GM11168 (cell line): ENCODE measurements at regions not wholly inside any gene's neighbourhood (a gene's known extent, or its start where the extent isn't known, plus 50 kb on each side); places are given as distances from the start of the nearest gene placed in this dataset.

ENCODE experiments used
- in situ Hi-C: fragments of 300-500 bp; cut with MboI; formaldehyde crosslinking; loops from one replicate; pipeline ENCODE4 v1.12.0; 2022; ENCODE audit warnings: low sequenced_read_pairs; ENCODE audit not compliant: unreplicated experiment

GRCh38 chr3:30289766-30290165 lies 316.6 kb upstream of the TGFBR2 start:
- in situ Hi-C loops, result no loop called here

GRCh38 chr3:30290479-30290878 lies 315.9 kb upstream of the TGFBR2 start:
- in situ Hi-C loops, result no loop called here

- in situ Hi-C loops, result no loop called here
Observed at GRCh38 chr3:30292192-30292893, 314.1 kb upstream of the TGFBR2 start.

DNA sequence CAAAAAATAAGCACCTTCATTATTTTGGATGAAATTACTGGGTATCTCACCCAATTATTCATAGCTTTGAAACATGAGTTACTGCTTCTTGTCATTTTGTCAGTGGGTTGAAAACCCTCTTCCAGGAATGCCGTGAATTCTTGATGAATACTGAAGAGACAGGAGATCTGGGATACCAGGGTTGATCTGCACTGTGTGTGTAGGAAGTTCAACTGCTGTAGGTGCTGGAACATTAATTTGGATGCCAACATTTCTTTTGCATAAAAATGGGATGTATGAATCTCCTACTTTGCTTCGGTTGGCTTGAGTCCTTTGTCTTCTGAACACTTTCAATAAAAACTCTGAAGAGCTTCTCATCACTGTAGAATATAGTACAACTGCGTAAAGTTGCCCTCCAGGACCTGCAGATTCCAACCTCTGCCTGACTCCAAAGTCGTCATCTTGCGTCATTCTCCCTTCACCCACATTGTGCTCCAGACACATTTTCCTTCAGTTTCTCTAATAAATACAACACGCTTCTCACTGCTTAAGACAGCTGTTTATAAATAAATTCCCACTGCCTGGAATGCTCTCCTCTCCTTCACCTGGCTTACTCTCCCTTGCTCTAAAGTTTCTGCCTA lies 312.7 kb upstream of the TGFBR2 start:
- in situ Hi-C loops, result no loop called here

DNA sequence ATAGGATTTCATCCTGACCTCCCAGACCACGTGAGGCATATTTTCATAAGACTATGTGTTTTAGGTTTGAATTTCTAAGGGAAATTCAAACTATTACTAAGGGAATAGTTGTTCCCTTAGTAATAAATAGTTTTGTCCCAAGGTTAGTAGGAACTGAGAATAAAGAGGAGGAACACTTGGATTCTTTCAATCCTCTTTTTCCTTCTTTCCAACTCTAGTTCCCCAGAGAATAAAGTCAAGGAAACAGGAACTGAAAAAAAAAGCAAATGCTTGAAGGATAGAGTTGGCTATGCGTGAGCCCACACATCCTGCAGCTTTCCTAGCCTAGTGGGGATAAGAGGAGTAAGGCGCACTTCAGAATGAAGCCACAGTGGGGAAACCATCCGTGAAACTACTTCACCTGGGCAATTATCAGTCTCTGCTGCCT lies 312.1 kb upstream of the TGFBR2 start:
- in situ Hi-C loops, result no loop called here

DNA sequence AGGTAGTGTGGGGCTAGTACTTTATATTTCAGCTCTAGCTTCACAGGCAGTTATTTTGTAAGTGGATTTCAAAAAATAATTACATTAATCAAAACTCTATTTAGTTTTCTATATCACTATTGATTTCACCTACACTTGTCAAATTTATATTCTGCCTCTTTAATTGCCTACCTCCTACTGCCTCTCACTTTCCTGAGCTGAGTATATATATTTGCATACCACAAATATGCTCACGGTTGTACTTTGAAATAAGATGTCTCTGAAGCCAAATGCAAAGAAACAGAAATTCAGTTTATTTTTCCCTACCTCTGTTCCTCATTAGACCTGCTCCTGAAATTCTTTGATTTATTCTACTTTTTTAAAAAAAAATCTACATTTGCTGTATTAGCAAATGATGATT lies 309.3 kb upstream of the TGFBR2 start:
- in situ Hi-C loops, result no loop called here

- in situ Hi-C loops, result no loop called here
Observed at GRCh38 chr3:30299674-30300385, 306.6 kb upstream of the TGFBR2 start.

DNA sequence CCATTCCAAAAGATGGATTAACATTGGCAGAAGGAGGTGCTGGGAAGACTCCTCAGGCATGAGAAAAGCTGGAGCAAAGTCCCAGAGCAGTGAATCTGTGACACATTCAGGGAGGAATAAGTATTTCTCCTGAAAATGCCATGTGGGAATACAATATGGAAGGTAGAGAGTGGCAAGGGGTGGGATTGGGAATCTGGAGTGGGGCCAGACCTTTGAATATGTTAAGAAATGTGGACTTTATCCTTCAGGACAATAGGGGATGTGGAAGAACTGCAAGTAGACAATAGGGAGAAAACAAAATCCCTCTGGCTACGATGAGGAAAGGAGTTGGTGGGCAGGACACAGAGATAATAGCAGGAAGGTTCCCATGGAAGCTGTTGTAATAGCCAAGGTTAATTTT lies 305.6 kb upstream of the TGFBR2 start:
- in situ Hi-C loops, result no loop called here

DNA sequence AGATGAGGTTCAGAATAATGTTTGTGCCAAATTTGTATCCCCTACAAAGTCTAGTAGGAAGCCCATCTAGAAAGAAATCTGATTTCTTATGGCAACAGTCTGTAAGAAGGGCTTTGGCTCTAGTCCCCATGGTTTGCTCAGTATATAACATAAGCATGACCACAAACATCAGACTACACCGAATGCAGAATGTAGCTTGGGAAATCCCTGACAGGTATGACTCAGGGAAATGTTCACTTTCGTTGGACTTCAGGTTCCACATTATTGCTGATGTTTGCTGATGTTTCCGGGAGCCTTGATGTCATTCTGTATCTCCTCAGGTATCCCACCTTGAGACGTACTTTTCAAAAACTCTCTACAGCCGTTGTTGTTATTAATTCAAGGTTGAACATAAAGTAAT lies 304.4 kb upstream of the TGFBR2 start:
- in situ Hi-C loops, result no loop called here

DNA sequence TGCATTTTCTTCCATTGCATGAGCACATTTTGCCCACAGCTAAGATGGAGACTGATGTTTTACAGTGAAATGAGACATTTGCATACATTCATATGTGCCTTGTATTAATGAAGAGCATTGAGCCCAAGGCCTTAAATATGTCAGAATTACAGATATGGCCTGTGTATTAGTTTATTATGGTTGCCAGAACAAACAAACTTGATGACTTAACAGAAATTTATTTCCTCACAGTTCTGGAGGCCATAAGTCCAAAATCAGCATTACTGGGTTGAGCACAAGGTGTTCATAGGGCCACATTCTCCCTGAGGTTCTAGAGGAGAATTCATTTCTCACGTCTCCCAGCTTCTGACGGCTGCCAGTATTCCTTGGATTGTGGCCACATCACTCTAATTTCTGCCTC lies 302.6 kb upstream of the TGFBR2 start:
- in situ Hi-C loops, result no loop called here

DNA sequence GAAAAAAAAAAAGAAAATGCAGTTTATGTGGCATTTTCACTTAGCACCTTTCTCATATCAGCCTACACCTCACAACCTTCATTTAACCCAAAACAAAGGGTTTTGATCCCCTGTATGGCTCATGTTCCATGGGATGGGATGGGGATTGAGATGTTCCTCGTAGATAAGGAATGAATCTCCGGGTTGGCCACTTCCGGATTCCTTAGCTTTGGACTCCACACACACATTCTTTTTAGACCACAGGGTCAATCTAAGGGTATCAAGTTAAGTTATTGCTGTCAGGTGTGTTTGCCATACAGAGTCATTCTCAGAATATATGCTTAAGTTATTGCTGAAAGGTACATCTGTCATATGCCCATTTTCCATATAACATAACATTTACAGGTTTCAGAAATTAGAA lies 301.4 kb upstream of the TGFBR2 start:
- in situ Hi-C loops, result no loop called here

DNA sequence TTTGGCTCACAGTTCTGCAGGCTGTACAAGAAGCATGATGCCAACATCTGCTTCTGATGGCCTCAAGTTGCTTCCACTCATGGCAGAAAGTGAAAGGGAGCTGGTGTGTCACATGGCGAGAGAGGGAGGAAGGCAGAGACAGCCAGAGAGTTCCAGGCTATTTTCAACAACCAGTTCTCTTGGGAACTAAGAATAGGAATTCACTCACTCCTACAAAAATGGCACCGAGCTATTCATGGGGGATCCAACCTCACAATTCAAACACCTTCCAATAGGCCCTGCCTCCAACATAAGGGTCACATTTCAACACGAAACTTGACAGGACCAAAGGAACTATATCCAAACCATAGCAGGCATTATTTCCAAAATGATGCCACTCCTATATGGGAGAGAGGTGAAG lies 299.5 kb upstream of the TGFBR2 start:
- in situ Hi-C loops, result no loop called here

DNA sequence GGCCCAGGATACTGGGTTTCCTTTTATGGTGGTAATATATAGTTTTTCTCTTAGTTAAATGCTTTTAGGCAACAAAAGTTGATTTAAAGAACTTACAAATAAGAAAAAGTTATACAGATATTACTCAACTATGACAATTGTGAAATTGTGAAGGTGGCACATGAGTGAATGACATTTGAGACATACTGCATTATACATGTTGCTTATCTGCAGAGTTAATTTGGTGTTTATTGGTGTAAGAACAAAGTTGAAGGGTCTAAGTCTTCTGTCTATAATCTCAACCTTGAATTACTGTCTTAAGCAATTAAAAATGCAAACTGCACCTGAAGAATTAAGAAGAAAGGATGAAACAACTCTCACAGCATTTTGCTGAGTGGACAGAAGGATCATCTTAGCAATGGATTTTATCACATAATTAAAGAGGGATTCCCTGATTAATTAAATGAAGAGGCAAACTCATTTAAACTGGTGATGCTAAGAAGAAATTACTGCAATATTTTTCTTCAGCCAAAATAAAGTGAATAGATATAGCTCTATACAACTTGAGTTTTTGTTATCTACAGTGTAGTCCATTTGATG lies 298.9 kb upstream of the TGFBR2 start:
- in situ Hi-C loops, result no loop called here

GRCh38 chr3:30308131-30308530 lies 298.3 kb upstream of the TGFBR2 start:
- in situ Hi-C loops, result no loop called here

DNA sequence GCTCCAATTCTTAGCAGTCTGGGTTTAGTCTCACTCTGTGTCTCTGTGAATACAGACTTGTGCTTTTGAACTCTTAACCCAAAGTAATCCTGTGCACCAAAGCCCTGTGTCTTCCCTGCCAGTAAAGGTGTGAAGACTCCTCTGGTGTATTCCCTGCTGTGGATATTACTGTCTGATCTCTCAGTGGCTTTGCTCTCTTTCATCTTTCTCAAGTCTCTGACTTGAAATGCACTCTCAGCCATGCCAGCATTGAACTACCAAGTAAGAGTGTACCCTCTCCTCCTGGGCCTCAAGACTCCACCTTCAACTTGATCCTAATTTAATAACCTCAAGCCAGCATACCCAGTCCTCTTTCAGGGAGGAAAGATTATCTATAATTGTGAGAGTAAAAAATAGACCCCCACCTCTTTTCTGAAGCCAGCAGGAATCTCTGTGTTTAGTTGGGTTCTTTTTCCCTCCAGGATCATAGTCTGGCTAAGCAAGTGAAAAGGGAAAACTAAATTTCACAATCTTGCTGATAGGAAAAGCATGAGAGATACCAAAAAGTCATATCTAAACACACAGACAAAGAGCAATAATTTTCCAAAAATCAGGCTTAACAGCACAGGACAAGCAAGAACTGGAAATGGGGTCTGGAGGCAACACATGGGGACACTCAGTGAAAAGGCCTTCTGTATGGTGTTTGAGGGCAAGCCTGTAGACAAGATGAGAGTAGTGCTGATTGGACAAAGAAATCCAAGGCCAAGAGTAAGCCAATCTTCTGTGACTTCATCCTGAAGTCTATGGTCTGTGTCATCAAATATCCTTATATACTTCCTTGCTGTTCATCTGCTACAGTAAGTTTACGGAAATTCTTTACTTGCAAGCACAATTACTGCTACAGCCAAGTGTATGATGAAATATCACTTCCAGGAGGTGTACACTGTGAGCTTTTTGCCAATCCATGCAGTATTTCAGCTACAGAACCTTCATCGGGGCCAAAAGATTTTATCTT lies 296.1 kb upstream of the TGFBR2 start:
- in situ Hi-C loops, result no loop called here

- in situ Hi-C loops, result no loop called here
Observed at GRCh38 chr3:30311781-30312180, 294.6 kb upstream of the TGFBR2 start.

DNA sequence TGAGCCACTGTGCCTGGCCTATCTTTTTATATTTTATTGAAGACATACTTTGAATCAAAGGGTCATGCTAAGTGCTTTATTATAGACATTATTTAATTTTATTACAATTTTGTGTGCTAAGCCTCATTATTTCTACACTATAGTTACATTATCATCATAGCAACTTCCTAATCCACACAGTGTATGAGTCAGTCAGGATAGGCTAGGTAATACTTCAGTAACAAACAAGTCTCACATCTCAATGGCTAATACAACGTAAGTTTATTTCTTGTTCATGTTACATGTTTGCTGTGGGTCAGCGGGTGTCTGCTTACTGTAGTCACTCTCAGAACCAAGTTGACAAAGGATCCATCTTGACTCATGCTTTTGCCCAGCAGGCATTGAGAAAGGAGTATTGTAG lies 292.6 kb upstream of the TGFBR2 start:
- in situ Hi-C loops, result no loop called here

DNA sequence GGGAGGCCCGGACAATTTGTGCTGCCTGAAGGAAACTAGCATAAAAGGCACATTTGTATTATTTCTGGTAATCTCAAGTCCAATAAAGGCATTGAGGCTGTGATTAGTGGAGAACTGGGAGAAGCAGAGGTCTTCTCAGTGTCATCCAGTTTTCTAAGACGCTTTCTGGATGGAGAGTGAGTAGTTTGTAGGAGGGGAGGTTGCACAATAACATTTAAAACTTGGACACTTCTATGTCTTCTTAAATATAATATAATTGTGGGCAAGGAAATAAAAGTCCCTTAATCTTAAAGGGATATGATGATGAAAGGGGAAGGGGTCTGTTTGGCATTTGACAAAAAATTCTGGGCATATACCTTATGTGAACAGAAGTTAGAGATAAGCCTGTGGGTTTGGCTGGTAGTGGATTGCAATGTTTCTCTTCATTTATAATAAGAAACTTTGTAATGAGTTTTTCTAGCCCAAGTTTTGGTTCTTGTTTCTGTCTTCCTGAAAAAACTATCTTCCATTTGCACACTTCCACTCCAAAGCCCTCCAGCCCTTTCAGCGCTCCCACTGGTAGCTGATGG lies 291.6 kb upstream of the TGFBR2 start:
- in situ Hi-C loops, result no loop called here

DNA sequence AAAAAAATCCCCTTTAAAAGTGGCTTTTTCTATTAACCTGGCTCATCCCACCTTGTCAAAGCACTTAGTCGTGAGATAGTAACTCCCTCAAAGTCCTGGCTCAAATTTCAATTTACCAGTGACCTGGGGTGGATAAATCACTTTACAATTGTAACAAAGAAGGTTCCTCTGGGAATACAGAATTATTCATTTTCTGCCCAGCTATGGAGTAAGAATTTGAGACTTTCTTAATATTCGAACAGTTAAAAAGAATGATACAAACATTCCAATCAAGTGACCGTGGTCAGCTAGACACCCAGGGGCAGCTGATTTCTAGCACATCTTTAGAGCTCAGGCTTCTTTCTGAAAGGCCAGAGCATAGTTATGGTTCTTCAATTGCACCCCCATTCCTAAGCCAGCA lies 291.0 kb upstream of the TGFBR2 start:
- in situ Hi-C loops, result no loop called here

DNA sequence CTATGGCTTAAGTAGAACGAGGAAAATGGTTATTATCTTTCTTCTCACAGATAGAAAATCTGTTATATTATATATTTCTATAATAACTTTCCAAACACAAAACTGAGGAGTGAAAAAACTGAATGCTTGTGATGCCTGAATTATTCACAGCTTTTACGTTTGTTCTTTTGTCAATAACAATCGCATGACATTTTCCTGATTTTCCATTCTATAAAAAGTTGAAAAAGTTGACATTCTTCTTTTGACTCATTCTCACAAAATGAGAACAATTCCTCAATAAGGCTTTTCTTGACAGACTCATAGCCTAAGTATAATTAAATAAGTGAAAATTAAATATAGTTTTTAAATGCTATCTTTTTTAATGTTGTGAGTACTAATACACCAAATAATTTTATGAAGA lies 288.8 kb upstream of the TGFBR2 start:
- in situ Hi-C loops, result no loop called here
